ENCODE measurements at regions not wholly inside any gene's neighbourhood (a gene's known extent, or its start where the extent isn't known, plus 50 kb on each side); places are given as distances from the start of the nearest gene placed in this dataset.

GRCh38 chr17:34484193-34484733 is 95.1 kb upstream of the TMEM132E start:
- H3K4me3 Mint-ChIP-seq (ENCODE audit: low read depth, unreplicated experiment), result no peak overlapping the region
- H3K27me3 Mint-ChIP-seq (ENCODE audit: unreplicated experiment), result peaks cover 89% of the 10 kb centered on the region
- no peaks in the 10 kb centered on the region for H3K36me3 Mint-ChIP-seq (ENCODE audit: insufficient read depth, unreplicated experiment)
- no peak for DNase-seq
- H3K4me1 Mint-ChIP-seq (ENCODE audit: low read depth, unreplicated experiment), result no peaks in the 10 kb centered on the region
- BruUV-seq (replicated peaks), result no TSS peak
- CTCF ChIA-PET, result no interaction called here
- TF ChIP-seq CTCF (IDR thresholded peaks at IDR 0.05; ENCODE audit: unreplicated experiment), result no peak
- intact Hi-C loops (cut with micrococcal nuclease; ENCODE audit: unreplicated experiment), result no loop called here
- no peaks in the 10 kb centered on the region for H3K9me3 Mint-ChIP-seq (ENCODE audit: low read depth, unreplicated experiment)
- H3K27ac Mint-ChIP-seq (ENCODE audit: unreplicated experiment), result no peak overlapping the region

GRCh38 chr17:34482730-34483129 is 96.7 kb upstream of the TMEM132E start:
- no peak overlapping the region for H3K27ac Mint-ChIP-seq (ENCODE audit: unreplicated experiment)
- no peaks in the 10 kb centered on the region for H3K9me3 Mint-ChIP-seq (ENCODE audit: low read depth, unreplicated experiment)
- H3K4me1 Mint-ChIP-seq (ENCODE audit: low read depth, unreplicated experiment), result no peaks in the 10 kb centered on the region
- no TSS peak for BruUV-seq (replicated peaks)
- no peak for DNase-seq
- TF ChIP-seq CTCF (IDR thresholded peaks at IDR 0.05; ENCODE audit: unreplicated experiment), result no peak
- CTCF ChIA-PET, result no interaction called here
- no peak overlapping the region for H3K4me3 Mint-ChIP-seq (ENCODE audit: low read depth, unreplicated experiment)
- intact Hi-C loops (cut with micrococcal nuclease; ENCODE audit: unreplicated experiment), result no loop called here
- H3K27me3 Mint-ChIP-seq (ENCODE audit: unreplicated experiment), result peaks cover 74% of the 10 kb centered on the region
- H3K36me3 Mint-ChIP-seq (ENCODE audit: insufficient read depth, unreplicated experiment), result no peaks in the 10 kb centered on the region

- DNase-seq, result no peak
- no peaks in the 10 kb centered on the region for H3K9me3 Mint-ChIP-seq (ENCODE audit: low read depth, unreplicated experiment)
- no peaks in the 10 kb centered on the region for H3K4me1 Mint-ChIP-seq (ENCODE audit: low read depth, unreplicated experiment)
- no TSS peak for BruUV-seq (replicated peaks)
- H3K27me3 Mint-ChIP-seq (ENCODE audit: unreplicated experiment), result peaks cover 64% of the 10 kb centered on the region
- intact Hi-C loops (cut with micrococcal nuclease; ENCODE audit: unreplicated experiment), result no loop called here
- no peaks in the 10 kb centered on the region for H3K36me3 Mint-ChIP-seq (ENCODE audit: insufficient read depth, unreplicated experiment)
- no peak for TF ChIP-seq CTCF (IDR thresholded peaks at IDR 0.05; ENCODE audit: unreplicated experiment)
- CTCF ChIA-PET, result no interaction called here
- no peak overlapping the region for H3K27ac Mint-ChIP-seq (ENCODE audit: unreplicated experiment)
- no peak overlapping the region for H3K4me3 Mint-ChIP-seq (ENCODE audit: low read depth, unreplicated experiment)
These were observed 97.6 kb upstream of the TMEM132E start for GRCh38 chr17:34481779-34482178.

- DNase-seq, result no peak
- Mint-ChIP-seq H3K27ac (ENCODE audit: unreplicated experiment) (no peak overlapping the region), H3K4me3 (ENCODE audit: low read depth, unreplicated experiment) (no peak overlapping the region), H3K4me1 (ENCODE audit: low read depth, unreplicated experiment) (no peaks in the 10 kb centered on the region), H3K36me3 (ENCODE audit: insufficient read depth, unreplicated experiment) (no peaks in the 10 kb centered on the region), H3K9me3 (ENCODE audit: low read depth, unreplicated experiment) (no peaks in the 10 kb centered on the region), H3K27me3 (ENCODE audit: unreplicated experiment) (peaks cover 40% of the 10 kb centered on the region)
- TF ChIP-seq CTCF (IDR thresholded peaks at IDR 0.05; ENCODE audit: unreplicated experiment), result no peak
- CTCF ChIA-PET, result no interaction called here
- BruUV-seq (replicated peaks), result no TSS peak
- intact Hi-C loops (cut with micrococcal nuclease; ENCODE audit: unreplicated experiment), result no loop called here
These were observed 100.0 kb upstream of the TMEM132E start for GRCh38 chr17:34479371-34479770.
